NCI-H446 (cell line): ENCODE measurements at regions not wholly inside any gene's neighbourhood (a gene's known extent, or its start where the extent isn't known, plus 50 kb on each side); places are given as distances from the start of the nearest gene placed in this dataset.
A peak's percentile ranks its signal among the peaks of the same experiment; 100 is the strongest.
"Not testable (repeated sequence)": the region's sequence is repeated elsewhere in the genome, so short reads cannot be mapped to it uniquely, and the experiment has no call there.

Experiments
- DNase-seq, 2 experiments: peaks; one replicate each; lab custom pipeline; 2025; lab: John Stamatoyannopoulos, UW

DNA sequence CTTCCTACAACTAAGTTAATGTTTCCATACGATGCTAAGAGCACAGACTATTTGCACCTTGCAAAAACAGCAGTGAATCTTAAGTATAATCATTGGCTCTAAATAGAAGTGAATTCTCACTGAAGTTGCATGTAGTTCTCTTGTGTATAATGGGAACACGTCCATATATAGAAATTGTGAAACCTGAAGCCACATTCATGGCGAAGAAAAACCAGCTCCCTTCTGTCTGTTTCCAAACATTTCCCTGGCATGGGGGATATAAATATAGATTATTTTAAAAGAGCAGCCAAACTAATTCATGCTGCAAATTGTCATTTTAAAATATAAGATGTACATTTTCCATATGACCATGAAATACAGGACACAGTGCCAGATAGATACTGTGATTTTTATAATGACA, 71.1 kb downstream of the TRAM1L1 start:
- no peak for DNase-seq

DNA sequence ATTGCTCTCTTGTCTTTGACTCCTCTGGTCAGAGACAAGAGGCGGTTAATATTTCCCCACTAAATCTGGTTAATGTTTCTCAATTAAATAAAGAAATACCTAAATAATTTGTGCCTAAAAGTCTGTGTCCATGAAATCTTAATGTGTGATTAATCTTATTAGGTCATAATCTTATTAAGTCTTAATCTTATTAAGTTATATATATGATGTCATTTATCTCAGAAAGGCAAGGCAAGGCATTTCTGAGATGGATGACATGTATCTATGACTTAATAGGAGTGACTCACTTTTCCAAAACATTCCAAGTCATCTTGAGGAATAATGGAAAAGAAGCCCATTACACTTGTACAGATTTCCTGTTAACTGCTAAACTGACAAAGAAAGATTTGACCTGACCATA, 74.7 kb downstream of the TRAM1L1 start:
- DNase-seq: no peak

DNA sequence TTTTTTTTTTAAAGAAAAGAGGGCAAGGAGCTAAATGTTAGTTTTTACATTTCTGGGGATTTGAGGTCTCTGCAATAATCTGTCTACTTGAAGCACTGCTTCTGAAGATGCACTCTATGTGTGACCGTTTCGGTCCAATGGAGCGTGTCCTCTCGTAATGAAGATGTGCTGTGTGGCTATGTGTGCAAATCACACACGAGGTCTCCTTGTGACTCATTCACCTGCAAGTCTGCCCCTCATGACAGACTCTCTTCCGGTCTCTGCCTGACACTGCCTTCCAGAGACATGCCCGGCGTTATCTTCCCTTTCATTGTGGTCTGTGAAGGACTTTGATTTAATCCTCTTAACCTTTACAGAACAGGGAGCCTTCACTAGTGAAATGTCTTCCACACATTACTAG, 84.3 kb downstream of the TRAM1L1 start:
- DNase-seq: no peak

DNA sequence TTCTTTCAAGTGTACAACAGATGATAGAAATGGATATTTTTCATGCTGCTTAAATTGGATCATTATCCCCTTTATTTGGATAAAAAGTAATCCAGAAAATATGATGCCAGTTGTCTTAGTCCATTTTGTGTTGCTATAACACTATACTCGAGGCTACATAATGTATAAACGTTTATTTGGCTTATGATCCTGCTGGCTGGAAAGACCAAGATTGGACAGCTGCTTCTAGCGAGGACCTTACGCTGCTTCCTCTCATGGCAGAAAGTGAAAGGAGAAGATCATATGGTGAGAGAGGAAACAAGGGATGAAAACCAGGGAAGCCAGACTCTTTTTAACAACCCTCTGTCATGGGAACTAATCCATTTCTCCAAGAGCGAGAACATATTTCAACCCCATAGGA, 102.7 kb downstream of the TRAM1L1 start:
- peak in 1 of 2 experiments; percentile 26 for DNase-seq

DNA sequence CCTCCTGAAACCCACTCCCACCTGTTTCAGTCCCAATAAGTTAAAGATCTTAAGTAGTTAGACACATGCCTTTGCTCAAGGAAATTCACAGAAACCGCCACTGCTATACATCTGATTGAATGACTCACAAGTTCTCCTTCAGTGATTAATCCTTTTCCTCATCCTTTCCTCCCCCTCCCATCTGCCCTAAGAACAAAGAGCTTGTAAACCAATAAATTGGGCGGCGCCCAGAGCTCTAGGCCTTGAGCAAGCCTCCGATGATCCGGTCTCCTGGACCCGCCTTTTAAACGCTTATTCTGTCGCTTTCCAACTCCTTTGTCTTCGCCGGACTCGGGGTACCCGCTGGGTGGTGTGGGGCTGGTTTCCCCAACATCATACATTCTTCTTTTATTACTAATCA, 104.9 kb downstream of the TRAM1L1 start:
- DNase-seq: not testable (repeated sequence)

DNA sequence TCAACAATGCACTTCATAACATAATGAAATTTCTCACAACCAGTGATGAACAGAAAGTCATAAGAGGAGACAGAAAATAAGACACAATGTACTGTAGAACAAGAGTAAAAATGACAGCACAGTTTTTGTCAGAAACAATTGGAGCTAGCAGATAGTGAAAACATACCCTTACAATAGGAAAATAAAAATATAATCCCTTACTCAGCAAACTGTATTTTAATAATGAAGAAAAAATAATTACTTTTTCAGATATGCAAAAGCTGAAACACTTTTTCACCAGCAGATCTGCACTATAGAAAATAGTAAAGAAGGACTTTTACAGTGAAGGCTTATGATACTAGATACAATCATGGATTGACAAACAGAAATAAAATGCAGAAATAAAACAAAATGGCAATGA, 126.3 kb downstream of the TRAM1L1 start:
- DNase-seq: no peak

DNA sequence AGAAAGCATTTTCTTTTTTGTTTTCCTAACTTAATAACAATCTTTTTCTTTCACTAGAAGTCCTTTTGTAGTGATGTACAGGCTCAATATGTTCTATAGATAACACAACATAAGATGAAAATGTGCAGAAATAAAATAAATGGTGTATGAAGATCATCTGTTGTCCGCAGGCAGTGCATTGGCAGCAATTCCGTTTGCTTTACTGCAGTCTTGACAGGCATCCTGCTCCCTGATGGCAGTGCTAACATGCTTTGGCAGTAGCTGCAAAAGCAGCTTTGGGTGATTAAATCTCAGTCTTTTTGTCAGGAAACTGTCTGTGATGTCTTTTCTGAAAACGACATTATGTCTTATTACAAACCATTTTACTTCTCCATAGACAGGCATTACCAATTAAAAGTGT, 131.4 kb downstream of the TRAM1L1 start:
- peak; percentile 38 to 88 for DNase-seq

DNA sequence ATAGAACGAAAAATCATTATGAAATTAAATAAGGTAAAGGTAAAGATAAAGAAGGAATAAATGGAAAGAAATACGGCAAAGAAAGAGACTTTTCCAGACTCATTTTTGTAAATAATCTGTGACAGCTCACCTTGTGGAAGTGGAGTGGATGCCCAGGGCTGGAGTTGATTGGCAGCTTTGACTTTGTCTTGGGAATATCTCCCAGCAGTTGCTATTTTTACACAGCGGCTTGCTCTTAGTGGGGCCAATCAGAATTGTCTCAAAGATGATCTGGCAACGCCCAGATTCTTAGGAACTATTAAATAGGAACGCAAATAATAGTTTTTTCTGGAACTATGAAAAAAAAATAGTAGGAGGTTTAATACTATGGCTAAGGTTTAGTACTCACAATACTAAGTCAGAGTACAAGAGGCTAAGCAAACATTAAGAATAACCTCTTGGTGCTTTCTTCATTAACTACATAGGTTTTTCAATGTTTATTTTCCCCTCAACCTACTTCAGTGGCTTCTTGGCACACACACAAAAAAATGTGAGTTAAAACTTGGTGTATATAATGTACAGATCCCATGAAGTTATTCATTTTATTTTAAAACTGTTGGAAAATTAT, 132.7 kb downstream of the TRAM1L1 start:
- DNase-seq: peak; percentile 49 to 75

DNA sequence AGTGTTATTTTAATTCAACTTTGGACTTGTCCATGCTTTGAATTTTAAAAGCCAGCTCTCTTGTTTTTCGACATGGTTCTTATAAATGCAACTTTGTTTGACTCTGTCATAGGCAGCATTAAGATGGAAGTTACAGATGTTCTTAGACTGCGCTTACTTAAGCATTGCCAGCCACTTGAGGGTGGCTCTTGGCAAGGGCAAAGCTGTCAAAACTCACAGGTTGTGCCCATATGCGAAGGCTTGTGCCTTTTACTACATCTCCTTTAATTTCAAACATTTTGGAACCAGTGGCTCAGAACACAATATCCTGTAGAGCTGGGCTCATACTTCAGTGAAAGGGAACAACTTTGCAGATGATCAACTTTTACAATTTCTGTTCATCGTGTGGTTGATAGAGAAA, 135.5 kb downstream of the TRAM1L1 start:
- DNase-seq: peak in 1 of 2 experiments; percentile 33

DNA sequence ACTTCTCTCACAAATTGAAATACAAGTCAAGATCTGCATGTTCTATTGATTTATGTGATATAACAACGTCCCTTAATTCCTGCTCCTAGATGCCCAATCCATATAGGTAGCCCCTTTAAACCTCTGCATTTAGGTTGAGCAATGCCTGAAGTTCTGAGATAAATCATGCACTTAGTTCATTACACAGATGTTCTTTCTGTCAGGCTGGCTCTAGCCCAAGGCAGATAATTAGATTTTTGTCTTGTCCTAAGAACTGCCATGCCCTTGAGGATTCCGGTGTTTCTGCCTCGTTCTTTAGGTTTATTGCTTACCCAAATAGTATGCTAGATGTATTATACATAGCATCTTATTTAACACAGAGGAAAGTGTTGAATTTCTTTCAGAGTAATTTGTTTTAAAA, 143.1 kb downstream of the TRAM1L1 start:
- peak; percentile 26 to 53 for DNase-seq

DNA sequence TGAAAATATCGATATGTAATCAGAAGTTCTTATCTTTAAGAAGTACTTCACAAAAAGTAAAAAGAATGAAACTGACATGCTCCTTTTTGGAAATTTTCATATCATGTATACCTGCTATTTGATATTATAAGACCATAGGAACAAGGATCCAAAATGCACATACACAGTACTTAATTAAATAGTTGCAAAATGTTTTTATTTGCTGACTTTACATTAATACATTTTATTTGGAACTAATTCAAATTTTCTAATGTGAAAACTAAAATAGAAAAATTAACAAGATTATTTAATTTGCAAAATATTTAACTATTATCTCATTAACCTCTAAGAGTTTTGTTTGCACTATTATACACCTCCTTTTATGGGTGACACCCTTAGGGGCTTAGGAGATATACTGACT, 155.0 kb downstream of the TRAM1L1 start:
- DNase-seq: no peak

DNA sequence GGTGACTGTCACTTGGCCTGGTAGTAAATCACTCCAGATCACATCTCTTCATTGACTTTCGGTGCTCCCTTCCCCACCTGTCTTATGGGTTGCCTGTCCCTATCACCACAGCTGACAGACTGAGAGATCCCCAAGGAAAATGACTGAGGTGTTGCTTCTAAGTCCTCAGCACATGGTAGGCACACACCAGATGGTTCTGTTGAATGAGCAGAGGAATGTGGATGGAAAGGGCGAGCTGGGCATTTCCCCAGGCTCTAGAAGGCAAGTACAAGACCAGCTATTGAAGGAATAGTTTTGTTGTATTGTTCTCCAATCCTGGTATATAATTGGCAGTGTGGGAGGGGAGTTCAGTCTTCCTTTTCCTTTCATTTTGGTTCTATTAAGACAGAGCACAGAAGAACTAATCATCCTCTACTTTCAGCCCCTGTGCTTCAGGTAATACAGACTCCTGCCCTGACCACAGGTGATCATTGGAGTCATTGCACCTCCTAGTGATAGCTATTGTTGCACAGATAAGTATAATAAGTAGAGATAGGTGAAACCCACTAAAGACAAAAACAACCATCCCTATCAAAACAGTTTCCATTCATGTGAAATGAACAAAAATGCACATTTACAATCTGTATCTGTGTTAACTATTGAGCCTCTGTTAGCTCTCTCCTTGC, 158.6 kb downstream of the TRAM1L1 start:
- DNase-seq: no peak

DNA sequence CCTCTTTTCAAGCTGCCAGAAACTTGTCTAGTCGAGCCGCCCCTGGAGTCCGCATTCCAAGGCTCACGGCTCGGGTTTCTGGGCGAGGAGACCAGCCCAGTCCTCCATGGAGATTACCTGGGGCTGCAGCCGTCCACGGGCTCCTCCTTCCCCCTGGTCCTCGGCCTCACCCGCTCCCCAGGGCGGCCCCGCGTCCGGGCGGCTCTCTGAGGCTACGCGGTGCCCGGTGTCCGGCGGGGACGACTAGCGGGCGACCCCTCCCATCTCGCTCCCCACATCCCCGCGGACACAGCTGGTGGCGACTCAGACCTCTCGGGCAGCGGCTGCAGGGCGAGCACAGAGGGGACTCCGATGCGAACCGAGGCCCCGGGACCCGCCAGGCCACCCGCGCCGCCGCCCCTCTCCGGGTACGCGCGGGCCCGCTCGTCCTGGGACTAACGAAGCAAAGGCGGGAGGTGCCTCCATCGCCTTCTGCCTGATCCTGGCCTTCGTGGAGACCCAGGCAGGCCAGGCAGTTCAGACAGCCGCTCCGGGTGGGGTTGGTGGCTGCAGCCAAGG, 159.4 kb downstream of the TRAM1L1 start:
- no peak for DNase-seq

DNA sequence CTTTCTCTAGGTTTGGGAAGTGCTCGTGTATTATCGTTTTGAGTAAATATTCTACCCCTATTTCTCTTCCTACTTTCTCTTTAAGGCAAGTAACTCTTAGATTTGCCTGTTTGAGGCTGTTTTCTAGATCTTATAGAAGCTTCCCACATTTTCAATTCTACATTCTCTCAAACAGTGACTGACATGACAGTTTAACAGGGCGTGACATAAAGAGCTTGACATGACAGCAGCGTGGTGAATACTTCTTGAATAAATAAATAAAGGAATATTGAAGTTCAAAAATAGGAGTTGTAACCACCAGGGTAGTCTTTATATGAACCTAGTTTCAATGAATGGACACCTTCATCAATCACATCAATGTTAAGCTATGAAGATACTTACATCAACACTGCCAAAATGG, 162.0 kb downstream of the TRAM1L1 start:
- DNase-seq: no peak

DNA sequence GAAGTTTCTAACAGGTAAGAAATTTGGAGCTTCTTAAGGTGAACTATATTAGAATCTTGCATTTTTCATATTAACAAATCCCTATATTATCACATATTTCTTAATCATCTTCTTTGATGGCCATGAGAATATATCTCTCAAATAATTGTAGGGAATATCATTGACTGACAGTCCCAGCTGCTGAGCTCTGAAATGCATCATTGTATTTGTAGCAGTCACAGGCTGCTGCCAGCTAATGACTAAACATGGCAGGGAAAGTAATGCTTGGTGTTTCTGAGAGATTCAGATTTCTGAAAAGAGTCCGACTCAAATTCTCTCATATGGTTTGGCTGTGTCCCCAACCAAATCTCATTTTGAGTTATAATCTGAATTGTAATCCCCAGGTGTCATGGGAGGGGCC, 171.9 kb downstream of the TRAM1L1 start:
- peak in 1 of 2 experiments; percentile 20 for DNase-seq

DNA sequence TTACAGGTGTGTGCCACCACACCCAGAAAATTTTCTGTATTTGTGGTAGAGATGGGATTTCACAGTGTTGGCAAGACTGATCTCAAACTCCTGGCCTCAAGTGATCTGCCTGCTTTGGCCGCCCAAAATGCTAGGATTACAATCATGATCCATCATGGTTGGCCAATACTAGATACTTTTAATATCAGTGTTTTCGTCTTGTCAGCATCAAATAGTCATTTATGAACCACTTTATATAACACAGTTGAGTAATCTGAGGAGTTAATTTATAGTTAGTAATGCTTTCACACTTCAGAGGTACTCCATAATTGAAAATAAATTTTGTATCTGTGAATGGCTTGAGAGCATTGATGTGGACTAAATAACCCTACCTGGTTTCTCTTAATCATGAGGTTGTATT, 178.6 kb downstream of the TRAM1L1 start:
- DNase-seq: no peak

DNA sequence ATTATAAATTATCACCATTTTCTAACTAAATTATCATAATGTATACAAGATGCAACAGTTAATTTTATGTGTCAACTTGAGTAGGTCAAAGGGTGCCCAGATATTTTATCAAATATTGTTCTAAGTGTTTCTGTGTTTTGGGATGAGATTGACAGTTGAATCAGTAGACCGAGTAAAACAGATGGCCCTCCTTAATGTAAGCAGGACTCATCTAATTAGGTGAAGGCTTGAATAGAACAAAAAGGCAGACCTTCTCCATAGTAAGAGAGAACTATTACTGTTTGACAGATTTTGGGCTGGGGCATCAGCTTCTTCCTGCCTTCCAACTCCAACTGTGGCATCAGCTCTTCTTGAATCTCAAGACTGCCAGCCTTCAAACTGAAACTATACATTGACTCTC, 185.8 kb downstream of the TRAM1L1 start:
- DNase-seq: peak; percentile 42 to 81

DNA sequence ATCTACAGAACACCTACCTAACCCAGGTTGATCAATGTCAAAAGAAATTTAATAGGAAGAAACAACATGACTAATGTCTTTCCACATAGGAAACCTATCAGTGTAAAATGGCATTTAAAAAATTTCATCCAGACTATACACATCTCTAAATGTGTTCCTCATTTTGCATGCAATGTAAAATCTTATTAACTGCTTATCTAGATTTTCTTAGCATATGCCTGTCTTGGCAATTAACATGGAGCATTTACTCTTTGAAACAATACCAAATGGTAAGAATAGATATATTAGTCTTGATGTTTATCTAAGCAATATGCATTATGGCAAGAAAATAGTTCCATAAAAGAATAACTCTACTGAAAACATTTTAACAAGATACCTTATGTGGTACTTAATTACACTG, 199.8 kb downstream of the TRAM1L1 start:
- no peak for DNase-seq

DNA sequence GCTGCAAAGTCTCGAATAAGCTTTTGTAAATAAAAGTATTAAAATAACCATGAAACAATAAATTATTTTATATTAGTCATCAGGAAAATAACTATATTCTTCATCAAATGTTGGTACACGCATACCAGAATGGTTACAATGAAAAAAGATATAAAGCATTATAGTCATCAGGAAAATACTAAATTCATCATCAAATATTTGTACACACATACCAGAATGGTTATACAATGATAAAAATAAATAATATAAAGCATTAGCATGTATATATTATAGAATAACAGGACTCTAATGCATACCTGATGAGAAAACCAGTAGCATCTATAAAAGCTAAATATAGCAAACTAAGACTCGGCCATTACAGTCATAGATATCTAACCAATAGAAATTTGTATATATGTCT, 202.9 kb downstream of the TRAM1L1 start:
- no peak for DNase-seq

DNA sequence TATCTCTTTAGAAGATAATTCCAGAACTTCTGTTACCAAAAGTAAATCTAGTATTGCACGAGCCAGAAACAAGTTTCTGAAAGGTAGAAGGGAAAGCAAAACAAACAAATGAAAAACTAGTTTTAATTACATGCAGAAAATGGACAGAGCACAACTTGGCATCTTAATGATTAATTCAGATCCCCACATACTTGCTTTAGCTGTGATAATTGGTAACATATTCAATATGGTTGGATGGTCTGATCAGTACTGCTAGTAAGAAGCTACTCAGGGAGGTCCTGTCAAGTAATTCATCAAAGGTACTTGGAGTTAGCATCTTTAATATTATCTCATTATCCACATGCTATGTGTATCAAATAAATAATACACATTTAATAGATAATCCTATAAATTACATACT, 204.3 kb downstream of the TRAM1L1 start:
- DNase-seq: no peak

DNA sequence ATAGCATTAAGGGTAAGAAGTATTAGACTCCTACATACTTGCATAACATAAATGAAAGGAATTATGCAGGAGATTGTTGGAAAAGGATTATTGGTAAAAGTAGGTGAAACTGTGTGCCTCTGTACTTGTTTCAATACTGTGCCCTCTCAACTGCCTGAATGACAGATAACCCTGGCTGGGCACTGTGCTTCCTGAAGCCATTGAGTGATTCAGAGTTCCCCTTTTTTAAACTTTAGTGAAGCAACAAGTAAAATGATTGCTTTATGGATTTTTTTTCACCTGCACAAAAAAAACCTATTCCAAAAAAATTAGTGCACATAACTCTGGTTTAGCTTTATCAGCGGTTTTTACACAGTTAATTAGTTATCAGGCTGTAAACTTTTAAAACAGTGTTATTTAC, 204.8 kb downstream of the TRAM1L1 start:
- DNase-seq: no peak

DNA sequence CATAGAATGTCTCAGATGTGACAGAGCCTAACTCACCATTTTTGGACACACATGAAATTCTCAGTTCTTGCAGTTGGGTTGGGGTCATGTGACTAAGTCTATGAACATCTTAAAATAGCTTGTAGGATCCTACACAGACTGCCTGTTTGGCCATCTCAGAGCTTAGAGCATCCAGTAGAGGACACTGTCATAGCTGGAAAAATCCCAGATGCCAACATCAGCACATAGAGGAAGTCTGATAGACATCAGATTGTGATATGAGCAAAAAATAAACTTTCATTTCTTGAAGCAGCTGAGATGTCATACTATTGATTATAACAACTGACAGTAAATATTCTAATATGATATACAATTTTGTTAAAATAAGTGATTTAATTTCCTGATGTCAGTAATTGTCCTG, 207.1 kb downstream of the TRAM1L1 start:
- no peak for DNase-seq

DNA sequence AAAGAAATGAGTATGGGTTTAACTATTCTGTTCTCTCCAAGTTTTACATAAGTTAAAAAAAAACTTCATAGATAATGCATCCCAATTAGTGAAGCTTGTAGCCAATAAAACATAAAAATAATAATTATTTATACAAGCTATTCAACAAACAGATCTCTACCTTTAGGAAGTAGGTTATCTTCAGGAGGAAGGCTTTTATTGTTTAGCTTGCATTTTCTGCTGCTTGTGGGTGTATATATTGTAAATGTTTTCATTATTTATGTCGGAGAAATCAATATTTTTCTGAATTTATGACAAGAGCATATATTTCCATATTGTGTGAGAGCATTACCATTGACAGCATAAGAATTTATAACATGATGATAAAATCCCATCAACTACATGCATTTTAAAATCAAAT, 208.3 kb downstream of the TRAM1L1 start:
- no peak for DNase-seq

DNA sequence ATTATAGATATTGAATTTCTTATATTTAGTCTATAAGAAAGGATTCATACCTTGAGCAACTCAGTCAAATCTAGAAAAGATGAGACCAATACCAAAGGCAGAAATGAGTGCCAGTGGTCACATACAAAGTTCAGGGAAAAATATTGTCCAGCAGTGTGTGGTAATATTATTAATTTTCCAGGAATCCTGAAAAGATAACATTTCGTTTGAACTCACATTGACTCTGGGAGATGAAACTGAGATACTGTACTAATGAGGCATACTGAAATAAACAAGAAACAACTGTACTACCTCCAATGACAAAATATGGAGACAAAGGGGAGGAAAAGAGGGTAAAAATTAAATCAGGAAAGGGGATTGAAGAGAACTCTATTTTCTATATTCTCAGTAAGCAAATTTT, 212.4 kb downstream of the TRAM1L1 start:
- no peak for DNase-seq
